ENCODE measurements at regions not wholly inside any gene's neighbourhood (a gene's known extent, or its start where the extent isn't known, plus 50 kb on each side); places are given as distances from the start of the nearest gene placed in this dataset.

- DNase-seq: no peak
These were observed 204.5 kb downstream of the TM2D1 start for GRCh38 chr1:61520401-61520800.

- no peak for DNase-seq
These were observed 205.3 kb downstream of the TM2D1 start for GRCh38 chr1:61519631-61520030.

- no peak for DNase-seq
These were observed 206.1 kb downstream of the TM2D1 start for GRCh38 chr1:61518670-61519400.

- no peak for DNase-seq
These were observed 207.6 kb downstream of the TM2D1 start for GRCh38 chr1:61517345-61517744.

- DNase-seq: no peak
These were observed 209.8 kb downstream of the TM2D1 start for GRCh38 chr1:61515096-61515495.

All from retina (tissue), 1 donor.